ENCODE measurements at regions not wholly inside any gene's neighbourhood (a gene's known extent, or its start where the extent isn't known, plus 50 kb on each side); places are given as distances from the start of the nearest gene placed in this dataset.

DNA sequence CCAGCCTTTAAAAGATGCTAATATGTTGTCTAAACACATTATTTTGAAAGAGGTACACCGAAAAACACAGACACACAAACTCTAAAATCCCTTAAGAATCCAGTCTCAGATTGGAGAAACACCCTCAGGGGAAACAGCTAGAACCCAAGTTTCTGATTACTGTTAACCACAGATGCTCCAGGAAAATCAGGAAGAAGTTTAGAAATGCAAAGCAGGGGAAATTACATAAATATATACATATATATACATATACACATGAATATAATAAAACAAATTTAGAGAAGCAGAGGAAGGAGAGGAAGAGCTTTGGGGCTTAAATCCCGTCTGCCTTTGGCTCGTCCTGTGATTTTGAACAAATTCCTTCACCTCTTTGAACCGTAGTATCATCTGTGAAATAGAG, 73.2 kb upstream of the KLF4 start:
- ChIA-PET POLR2A (ENCODE audit: unreplicated experiment) (no interaction called here), CTCF (no interaction called here)
- Histone ChIP-seq H3K4me3 (ENCODE audit: insufficient read depth, low read depth, low read length) (no peak overlapping the region), H3K9me3 (ENCODE audit: control insufficient read depth, insufficient read depth, low read length) (no peaks in the 10 kb centered on the region), H3K36me3 (ENCODE audit: control insufficient read depth, insufficient read depth, low read length) (no peaks in the 10 kb centered on the region), H3K79me1 (ENCODE audit: low read depth in 1 of 2, low read length in 2 of 2) (no peaks in the 10 kb centered on the region), H3K18ac (ENCODE audit: low read depth, low read length) (no peak overlapping the region), H2AK5ac (ENCODE audit: low read depth, low read length) (no peak overlapping the region), H2AK9ac (replicated peaks; ENCODE audit: low read depth, low read length, poor library complexity) (no peak overlapping the region), H3K4ac (ENCODE audit: low read depth, low read length) (no peak overlapping the region), H2AFZ (replicated peaks; ENCODE audit: low read length, poor library complexity) (no peak overlapping the region), H3K9ac (ENCODE audit: low read depth, low read length) (no peak overlapping the region), H3K23ac (ENCODE audit: low read depth, low read length) (no peak overlapping the region), H2BK15ac (ENCODE audit: low read depth, low read length) (no peak overlapping the region), H2BK120ac (ENCODE audit: low read depth, low read length) (no peak overlapping the region), H4K5ac (ENCODE audit: low read depth, low read length) (no peak overlapping the region), H3K27ac (ENCODE audit: insufficient read depth, low read length) (no peak overlapping the region), H3K56ac (ENCODE audit: extremely low read depth, insufficient read depth, low read length) (no peak overlapping the region), H4K8ac (ENCODE audit: low read depth in 2 of 2, low read length in 2 of 2) (no peak overlapping the region), H3K27me3 (ENCODE audit: control insufficient read depth, insufficient read depth, low read length) (no peaks in the 10 kb centered on the region), H4K91ac (ENCODE audit: insufficient read depth, low read depth, low read length) (no peak overlapping the region), H3K4me1 (ENCODE audit: control insufficient read depth, insufficient read depth, low read length) (peaks cover 1% of the 10 kb centered on the region; the same call in 1 of the 2 replicates), H3K4me2 (ENCODE audit: low read depth, low read length) (no peak overlapping the region), H2BK5ac (ENCODE audit: low read depth, low read length, poor library complexity, severe bottlenecking) (no peak overlapping the region), H3K14ac (replicated peaks; ENCODE audit: low read depth, low read length) (no peak overlapping the region), H3K9me1 (ENCODE audit: insufficient read depth, low read length) (no peaks in the 10 kb centered on the region), H4K20me1 (ENCODE audit: insufficient read depth, low read length) (no peaks in the 10 kb centered on the region), H2BK20ac (ENCODE audit: low read depth, low read length) (no peak overlapping the region)
- dilution Hi-C loops (cut with HindIII; ENCODE audit: low sequenced_read_pairs, unreplicated experiment) (no loop called here), intact Hi-C loops (cut with micrococcal nuclease) (no loop called here), in situ Hi-C loops (cut with MboI; ENCODE audit: low sequenced_read_pairs) (no loop called here)
- ATAC-seq (ENCODE audit: low read depth) (no peak), DNase-seq (no peak)
- 100% methylated on average over 3 of the region's 4 CpGs; no CpG with 5 or more reads in 1 of the 2 experiments for WGBS, 2 experiments (ENCODE audit: extremely low coverage in 2 of 2, insufficient read length in 1 of 2)
- BruUV-seq (replicated peaks) = no TSS peak
- TF ChIP-seq CEBPB (IDR thresholded peaks at IDR 0.05; ENCODE audit: low read depth, low read length) (no peak), SMC3 (IDR thresholded peaks at IDR 0.05; ENCODE audit: low read depth, low read length) (no peak), RAD21 (IDR thresholded peaks at IDR 0.05; ENCODE audit: low read length) (no peak), FOS (IDR thresholded peaks at IDR 0.05; ENCODE audit: low read depth, low read length) (no peak), NFE2L2 (IDR thresholded peaks at IDR 0.05; ENCODE audit: low read depth, low read length) (no peak), CHD1 (IDR thresholded peaks at IDR 0.05; ENCODE audit: low read depth, low read length) (no peak), BHLHE40 (IDR thresholded peaks at IDR 0.05; ENCODE audit: low read depth, low read length) (no peak), RCOR1 (IDR thresholded peaks at IDR 0.05; ENCODE audit: insufficient replicate concordance, low read length) (no peak), POLR2A (IDR thresholded peaks at IDR 0.05; ENCODE audit: low read depth, low read length) (no peak), MAZ (IDR thresholded peaks at IDR 0.05; ENCODE audit: borderline replicate concordance, low read depth, low read length) (no peak), RFX5 (IDR thresholded peaks at IDR 0.05; ENCODE audit: low read depth, low read length) (no peak)
- TF ChIP-seq, protein P1, sequence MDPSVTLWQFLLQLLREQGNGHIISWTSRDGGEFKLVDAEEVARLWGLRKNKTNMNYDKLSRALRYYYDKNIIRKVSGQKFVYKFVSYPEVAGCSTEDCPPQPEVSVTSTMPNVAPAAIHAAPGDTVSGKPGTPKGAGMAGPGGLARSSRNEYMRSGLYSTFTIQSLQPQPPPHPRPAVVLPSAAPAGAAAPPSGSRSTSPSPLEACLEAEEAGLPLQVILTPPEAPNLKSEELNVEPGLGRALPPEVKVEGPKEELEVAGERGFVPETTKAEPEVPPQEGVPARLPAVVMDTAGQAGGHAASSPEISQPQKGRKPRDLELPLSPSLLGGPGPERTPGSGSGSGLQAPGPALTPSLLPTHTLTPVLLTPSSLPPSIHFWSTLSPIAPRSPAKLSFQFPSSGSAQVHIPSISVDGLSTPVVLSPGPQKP (IDR thresholded peaks at IDR 0.05; ENCODE audit: borderline replicate concordance, low read depth, low read length) = no peak
- TF ChIP-seq, protein P2, sequence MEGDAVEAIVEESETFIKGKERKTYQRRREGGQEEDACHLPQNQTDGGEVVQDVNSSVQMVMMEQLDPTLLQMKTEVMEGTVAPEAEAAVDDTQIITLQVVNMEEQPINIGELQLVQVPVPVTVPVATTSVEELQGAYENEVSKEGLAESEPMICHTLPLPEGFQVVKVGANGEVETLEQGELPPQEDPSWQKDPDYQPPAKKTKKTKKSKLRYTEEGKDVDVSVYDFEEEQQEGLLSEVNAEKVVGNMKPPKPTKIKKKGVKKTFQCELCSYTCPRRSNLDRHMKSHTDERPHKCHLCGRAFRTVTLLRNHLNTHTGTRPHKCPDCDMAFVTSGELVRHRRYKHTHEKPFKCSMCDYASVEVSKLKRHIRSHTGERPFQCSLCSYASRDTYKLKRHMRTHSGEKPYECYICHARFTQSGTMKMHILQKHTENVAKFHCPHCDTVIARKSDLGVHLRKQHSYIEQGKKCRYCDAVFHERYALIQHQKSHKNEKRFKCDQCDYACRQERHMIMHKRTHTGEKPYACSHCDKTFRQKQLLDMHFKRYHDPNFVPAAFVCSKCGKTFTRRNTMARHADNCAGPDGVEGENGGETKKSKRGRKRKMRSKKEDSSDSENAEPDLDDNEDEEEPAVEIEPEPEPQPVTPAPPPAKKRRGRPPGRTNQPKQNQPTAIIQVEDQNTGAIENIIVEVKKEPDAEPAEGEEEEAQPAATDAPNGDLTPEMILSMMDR (conservative IDR thresholded peaks at IDR 0.05; ENCODE audit: low read depth, low read length) = no peak
